DMS53 treated with DMSO at 0.1 percent for 48 hours (cell line): ENCODE measurements at regions not wholly inside any gene's neighbourhood (a gene's known extent, or its start where the extent isn't known, plus 50 kb on each side); places are given as distances from the start of the nearest gene placed in this dataset.
A peak's percentile ranks its signal among the peaks of the same experiment; 100 is the strongest.
"Not testable (repeated sequence)": the region's sequence is repeated elsewhere in the genome, so short reads cannot be mapped to it uniquely, and the experiment has no call there.

Source experiments
- DNase-seq: peaks from one replicate; lab custom pipeline; 2025; ENCODE audit not compliant: unreplicated experiment; lab: John Stamatoyannopoulos, UW

DNA sequence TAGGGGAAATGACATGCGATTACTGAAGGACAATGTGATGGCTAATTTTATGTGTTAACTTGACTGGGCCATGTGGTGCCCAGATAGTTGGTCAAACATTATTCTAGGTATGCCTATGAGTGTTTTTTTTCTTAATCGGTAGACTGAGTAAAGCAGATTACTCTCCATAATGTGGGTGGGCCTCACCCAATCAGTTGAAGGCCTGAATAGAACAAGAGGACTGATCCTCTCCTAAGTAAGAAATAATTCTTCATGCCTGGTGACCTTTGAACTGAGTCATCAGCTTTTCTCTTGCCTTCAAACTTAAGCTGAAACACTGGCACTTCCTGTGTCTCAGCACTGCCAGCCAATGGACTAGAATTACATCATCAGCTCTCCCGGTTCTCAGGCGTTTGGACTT, 164.0 kb upstream of the FGF13 start:
- DNase-seq: no peak

DNA sequence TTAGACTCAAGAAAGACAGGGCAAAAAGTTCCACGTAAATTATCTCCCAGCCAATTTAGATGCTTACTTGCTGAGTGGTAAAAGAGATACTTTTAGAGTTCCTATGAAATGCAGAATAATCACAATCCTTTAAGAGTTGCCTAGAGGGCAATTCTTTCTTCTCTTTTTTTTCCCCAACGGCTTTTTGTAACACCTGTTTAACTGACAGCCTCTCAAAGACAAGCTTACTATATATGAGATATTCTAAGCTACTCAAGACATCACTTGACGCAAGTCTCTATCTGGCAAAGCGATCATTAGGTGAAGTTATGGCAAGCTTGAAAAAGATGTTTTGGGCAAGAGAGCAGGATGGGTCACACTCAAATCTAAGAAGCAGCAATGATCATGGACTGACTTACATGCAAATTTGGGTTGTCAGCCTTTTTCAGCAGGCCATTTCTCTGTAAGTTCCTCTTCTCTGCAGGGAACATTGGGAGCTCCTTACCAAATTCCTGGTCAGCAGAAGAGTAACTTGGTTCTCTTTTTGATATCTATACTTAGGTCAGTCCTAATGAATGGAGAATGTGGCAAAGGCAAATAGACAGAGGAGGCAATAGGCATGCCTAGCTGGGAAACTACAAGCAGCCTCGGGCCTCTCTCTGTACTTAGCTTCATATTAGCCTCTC, 162.9 kb upstream of the FGF13 start:
- no peak for DNase-seq

DNA sequence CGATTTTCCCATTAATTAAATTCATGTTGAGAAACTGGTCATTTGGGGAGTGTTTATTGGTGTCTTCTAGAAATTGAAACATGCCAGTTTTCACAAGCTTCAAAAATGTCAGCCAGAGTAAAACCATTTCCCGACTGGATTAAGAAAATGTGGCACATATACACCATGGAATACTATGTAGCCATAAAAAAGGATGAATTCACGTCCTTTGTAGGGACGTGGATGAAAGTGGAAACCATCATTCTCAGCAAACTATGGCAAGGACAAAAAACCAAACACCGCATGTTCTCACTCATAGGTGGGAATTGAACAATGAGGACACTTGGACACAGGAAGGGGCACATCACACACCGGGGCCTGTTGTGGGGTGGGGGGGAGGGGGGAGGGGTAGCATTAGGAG, 162.1 kb upstream of the FGF13 start:
- not testable (repeated sequence) for DNase-seq

- DNase-seq: no peak
Observed at GRCh38 chrX:138872537-138872936, 161.0 kb upstream of the FGF13 start.

DNA sequence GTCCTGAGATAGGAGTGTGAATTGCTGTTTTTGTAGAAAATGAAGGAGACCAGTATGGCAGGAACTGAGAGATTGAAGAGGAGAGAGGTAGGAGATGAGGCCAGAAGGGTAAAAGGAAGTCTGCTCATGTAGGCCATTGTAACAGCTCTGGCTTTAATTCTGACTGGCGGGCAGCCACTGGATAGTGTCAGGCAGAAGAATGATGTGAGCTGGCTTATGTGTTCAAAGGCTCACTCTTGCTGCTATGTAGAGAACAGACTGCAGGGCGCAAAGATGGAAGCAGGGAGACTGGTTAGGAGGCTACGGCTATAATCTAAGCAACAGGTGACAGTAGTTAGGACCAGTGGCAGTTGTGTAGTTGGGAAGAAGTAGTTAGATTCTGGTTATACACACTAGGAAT, 160.2 kb upstream of the FGF13 start:
- no peak for DNase-seq

GRCh38 chrX:138866643-138867042, 155.1 kb upstream of the FGF13 start:
- no peak for DNase-seq

DNA sequence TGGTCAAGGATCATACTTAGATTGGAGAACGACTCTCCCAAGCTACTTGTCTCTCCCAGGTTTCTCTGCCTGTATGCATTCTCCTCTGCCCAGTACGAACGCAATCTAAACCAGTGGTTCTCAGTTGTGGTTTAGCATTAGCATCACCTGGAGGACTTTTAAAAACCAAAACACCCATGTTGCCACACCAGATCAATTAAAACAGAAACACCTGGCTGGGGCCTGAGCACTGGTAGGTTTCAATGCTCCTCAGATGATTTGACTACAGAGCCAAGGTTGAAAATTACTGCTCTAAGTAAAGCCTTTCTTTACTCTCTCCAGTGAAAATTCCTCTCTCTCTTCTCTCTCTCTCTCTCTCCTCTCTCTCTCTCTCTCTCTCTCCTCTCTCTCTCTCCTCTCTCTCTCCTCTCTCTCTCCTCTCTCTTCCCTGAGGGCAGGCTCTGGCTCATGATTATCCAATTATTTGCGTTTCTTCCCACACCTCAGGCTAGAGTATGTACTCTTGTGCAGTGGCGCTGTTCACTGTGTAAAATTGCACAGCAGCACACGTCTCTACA, 153.7 kb upstream of the FGF13 start:
- DNase-seq: no peak

- DNase-seq: no peak
Observed at GRCh38 chrX:138859421-138859820, 147.9 kb upstream of the FGF13 start.

DNA sequence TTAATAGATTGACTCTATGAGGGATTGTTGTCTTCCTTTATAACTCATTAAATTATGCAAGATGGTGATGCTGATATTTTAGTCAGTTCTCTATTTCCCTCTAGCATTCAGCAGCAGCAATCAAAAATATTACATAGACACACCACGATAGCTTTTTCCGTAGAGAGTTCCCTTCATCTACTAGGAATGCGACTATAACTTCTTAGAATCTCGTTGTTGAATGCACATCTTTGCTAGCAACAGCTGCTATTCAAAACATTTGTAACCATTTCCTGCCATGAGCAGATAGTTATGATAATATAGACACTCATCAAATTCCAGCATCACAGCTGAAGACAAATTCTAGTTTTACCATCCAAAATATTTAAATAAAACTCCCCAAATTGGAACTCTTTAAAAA, 147.4 kb upstream of the FGF13 start:
- DNase-seq: no peak

GRCh38 chrX:138858438-138858837, 146.9 kb upstream of the FGF13 start:
- DNase-seq: no peak

GRCh38 chrX:138856881-138857604, 145.5 kb upstream of the FGF13 start:
- no peak for DNase-seq

GRCh38 chrX:138853936-138854335, 142.4 kb upstream of the FGF13 start:
- no peak for DNase-seq

DNA sequence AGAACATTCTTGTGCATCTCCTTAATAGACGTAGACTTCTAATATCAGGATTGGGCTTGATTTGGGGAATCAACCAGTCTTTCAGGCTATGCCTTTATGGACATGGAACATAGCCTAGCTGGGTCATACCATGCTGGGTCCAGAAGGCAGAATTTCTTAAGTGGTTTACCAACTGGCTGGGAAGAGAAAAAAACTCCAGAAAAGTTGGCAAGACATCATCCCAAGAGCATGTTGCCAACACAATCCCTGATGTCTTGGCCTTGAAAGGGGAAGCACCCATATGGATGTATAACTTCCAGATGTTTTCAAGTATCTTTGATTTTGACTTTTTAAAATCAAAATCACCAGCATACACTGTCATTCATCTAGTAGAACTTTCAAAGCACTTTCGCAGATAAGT, 138.0 kb upstream of the FGF13 start:
- DNase-seq: no peak

DNA sequence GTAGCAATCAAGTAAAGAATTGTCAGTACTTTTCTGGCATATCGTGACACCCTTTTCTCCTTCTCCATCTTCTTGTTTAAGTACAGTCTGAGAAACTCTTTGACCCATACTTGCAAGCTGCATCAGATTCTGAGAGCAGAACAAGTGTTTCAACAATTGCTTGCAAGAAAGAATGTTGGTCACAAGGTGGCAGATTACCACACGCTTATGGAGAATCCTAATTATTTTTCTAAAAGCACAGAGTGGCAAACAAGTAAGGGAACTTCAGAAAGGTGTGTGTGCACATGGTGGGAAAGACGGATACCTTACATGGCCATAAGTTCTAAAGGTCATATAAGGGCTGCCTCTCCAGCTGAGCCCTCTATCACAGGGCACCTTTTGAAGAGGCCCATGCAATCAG, 136.4 kb upstream of the FGF13 start:
- no peak for DNase-seq

DNA sequence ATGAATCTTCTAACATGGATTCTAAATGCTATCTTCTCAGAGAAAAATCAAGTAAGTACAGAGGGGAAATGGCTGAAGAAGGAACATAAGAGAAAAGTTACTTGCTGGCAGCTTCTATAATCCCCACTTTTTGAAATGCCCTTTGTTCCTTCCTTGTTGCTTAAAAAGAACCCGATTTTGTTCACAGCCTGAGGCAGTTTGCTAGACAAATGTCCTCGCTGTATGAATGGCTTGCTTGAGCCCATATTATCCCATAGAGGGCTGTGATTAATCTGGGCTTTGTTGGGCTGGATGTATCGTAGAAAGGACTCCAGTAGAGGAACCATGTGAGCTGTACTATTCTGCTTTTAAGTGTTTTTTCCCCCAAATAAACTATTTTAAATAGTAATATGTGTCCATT, 134.3 kb upstream of the FGF13 start:
- no peak for DNase-seq

DNA sequence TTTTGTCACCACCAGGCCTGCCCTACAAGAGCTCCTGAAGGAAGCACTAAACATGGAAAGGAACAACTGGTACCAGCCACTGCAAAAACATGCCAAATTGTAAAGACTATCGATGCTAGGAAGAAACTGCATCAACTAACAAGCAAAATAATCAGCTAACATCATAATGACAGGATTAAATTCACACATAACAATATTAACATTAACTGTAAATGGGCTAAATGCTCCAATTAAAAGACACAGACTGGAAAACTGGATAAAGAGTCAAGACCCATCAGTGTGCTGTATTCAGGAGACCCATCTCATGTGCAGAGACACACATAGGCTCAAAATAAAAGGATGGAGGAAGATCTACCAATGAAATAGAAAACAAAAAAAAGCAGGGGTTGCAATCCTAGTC, 95.9 kb upstream of the FGF13 start:
- DNase-seq: not testable (repeated sequence)

- no peak for DNase-seq
Observed at GRCh38 chrX:138794246-138794645, 82.7 kb upstream of the FGF13 start.

GRCh38 chrX:138791551-138791950, 80.0 kb upstream of the FGF13 start:
- DNase-seq: no peak

DNA sequence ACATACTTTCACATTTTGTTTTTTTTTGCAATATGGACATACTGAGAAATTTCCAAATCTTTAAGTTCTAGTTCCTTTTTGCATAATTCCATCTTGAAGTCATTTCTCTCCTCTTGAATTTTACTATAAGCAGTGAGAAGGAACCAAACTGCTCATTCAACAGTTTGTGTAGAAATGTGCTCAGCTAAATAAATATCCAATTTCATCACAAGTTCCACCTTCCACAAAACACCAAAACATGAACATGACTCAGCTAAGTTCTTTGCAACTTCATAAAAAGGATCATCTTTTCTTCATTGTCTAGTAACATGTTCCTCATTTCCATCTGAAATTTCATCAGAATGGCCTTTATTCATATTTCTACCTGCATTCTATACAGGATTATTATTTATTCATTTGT, 77.3 kb upstream of the FGF13 start:
- DNase-seq: no peak

GRCh38 chrX:138778576-138778909, 67.0 kb upstream of the FGF13 start:
- DNase-seq: peak; percentile 34

GRCh38 chrX:138777908-138778575, 66.5 kb upstream of the FGF13 start:
- peak; percentile 34 for DNase-seq

DNA sequence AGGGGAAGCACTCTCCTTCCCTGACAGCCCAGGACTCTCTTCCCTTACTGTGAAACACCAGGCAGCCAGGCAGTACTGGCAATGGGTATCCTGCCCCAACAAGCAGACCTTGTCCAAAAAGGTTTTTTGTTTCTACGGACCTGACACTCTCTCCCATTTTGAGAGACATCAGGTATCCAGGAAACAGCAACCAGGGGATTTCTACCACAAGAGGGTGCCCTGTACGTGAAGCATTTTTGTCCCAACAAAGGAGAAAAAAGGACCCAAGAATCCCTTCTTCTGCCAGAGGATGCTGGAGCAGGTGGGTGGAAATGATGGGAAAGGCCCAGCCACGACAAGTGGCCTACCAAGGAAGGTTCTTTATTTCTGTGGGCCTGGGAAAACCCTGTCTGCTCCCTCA, 65.7 kb upstream of the FGF13 start:
- no peak for DNase-seq
